ENCODE measurements at regions not wholly inside any gene's neighbourhood (a gene's known extent, or its start where the extent isn't known, plus 50 kb on each side); places are given as distances from the start of the nearest gene placed in this dataset.

DNA sequence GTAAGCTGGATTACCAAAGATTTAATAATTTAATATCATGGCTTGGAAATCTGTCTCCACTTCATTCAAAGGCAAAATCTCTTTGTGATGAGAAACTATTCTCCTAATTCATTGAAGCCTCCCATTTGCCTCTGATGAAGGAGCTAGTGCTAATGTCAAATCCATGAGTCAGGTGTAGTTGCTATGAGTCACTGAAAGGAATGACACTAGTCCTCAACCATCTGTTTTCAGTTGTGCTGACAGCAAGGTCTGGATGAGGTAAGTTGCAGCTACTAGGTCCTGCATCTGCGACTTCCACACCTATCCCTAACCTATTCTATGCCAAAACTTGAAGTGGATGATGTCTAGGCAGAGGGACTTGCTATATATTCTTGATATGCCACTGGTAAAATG is 324.0 kb upstream of the UBE2E3 start (continued):
- TF ChIP-seq SMC3 (IDR thresholded peaks at IDR 0.05; ENCODE audit: low read depth, low read length) (no peak), JUND (IDR thresholded peaks at IDR 0.05) (peak; percentile 78), MXI1 (IDR thresholded peaks at IDR 0.05; ENCODE audit: low read depth, low read length) (no peak), IRF3 (IDR thresholded peaks at IDR 0.05; ENCODE audit: low read depth, low read length) (no peak), RAD21 (IDR thresholded peaks at IDR 0.05; ENCODE audit: low read length) (no peak)

DNA sequence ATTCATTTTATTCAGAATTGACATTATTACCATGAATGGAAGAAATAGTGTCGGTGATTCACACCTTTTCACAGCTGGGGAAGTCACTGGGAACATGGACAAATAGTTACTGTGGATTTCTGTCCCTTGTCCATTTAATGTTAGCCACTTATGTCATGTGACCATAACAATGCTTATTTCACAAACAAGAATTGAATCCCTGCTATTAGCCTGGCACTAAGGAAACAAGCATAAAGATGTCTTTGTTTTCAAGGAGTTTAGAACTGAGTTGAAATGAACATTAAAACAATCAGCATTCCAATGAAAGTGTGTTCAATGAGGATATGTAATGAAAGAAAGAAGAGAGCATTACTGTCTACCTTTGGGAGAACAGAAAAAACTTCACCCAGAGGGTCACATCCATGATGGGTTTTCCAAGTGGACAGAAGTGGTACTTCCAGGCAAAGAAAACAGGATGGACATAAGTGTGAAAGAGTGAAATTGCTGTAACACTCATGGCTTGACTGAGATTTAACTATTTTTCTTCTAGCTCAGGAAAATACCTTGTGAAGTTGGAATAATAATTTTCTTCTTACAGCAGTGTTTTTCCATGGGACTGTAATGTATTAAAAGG is 324.5 kb upstream of the UBE2E3 start:
- no peak overlapping the region for H3K9ac ChIP-seq
- no peak overlapping the region for H3K4me3 ChIP-seq (ENCODE audit: low read depth in 2 of 2, low read length in 1 of 2)
- POLR2A ChIA-PET, result no interaction called here
- no peaks in the 10 kb centered on the region; a peak in 1 of 4 replicates for H3K4me1 ChIP-seq (ENCODE audit: control insufficient read depth in 1 of 2, insufficient read depth in 2 of 2, low read depth in 1 of 2, low read length in 1 of 2)
- no peak overlapping the region for H2AFZ ChIP-seq (ENCODE audit: low read depth)
- H3K27me3 ChIP-seq (ENCODE audit: insufficient read depth), result no peaks in the 10 kb centered on the region
- no peak for TF ChIP-seq RAD21 (IDR thresholded peaks at IDR 0.05; ENCODE audit: low read length)
- TF ChIP-seq, protein P1, sequence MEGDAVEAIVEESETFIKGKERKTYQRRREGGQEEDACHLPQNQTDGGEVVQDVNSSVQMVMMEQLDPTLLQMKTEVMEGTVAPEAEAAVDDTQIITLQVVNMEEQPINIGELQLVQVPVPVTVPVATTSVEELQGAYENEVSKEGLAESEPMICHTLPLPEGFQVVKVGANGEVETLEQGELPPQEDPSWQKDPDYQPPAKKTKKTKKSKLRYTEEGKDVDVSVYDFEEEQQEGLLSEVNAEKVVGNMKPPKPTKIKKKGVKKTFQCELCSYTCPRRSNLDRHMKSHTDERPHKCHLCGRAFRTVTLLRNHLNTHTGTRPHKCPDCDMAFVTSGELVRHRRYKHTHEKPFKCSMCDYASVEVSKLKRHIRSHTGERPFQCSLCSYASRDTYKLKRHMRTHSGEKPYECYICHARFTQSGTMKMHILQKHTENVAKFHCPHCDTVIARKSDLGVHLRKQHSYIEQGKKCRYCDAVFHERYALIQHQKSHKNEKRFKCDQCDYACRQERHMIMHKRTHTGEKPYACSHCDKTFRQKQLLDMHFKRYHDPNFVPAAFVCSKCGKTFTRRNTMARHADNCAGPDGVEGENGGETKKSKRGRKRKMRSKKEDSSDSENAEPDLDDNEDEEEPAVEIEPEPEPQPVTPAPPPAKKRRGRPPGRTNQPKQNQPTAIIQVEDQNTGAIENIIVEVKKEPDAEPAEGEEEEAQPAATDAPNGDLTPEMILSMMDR (IDR thresholded peaks at IDR 0.05), result peak; percentile 37
- H3K27ac ChIP-seq (ENCODE audit: low read depth in 2 of 2, low read length in 1 of 2), result no peak overlapping the region
- CTCF ChIA-PET, result interaction anchor here (1.4 kb wide), 1 partner anchor 39 kb away, joined by 3 read pairs; no protein-coding TSS in a partner anchor
- H3K4me2 ChIP-seq, result no peak overlapping the region
- WGBS (ENCODE audit: low lambda C conversion rate), result 95% methylated on average over 1 of the region's 1 CpG
- DNase-seq, result no peak
- no peaks in the 10 kb centered on the region for H3K36me3 ChIP-seq (replicated peaks in 1 of 2; ENCODE audit: control insufficient read depth in 1 of 2, insufficient read depth in 2 of 2, low read length in 1 of 2)
- no peaks in the 10 kb centered on the region for H4K20me1 ChIP-seq (ENCODE audit: insufficient read depth)
- no peaks in the 10 kb centered on the region for H3K79me2 ChIP-seq (ENCODE audit: insufficient read depth)
- no peaks in the 10 kb centered on the region for H3K9me2 ChIP-seq
- no peaks in the 10 kb centered on the region for H3K9me3 ChIP-seq
- peaks cover 4% of the 10 kb centered on the region for H3F3A ChIP-seq (replicated peaks; ENCODE audit: insufficient read depth)

DNA sequence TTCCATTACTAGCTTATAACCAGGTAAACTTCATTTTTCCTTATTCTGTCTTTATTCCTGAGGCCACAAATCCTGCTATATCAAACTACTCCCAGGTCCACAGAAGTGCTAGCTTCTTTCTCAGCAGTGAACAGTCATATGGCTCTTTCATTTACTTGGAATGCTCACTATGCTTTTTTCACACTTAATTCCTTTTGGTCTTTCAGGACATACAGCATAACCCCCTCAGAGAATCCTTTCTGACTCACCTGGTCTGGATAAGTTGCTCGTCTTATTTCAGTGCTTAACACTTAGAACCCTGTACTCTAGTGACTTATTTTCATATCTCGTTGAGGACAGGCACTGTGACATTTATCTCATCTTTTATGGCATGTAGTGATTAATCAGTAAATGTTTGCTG is 325.0 kb upstream of the UBE2E3 start:
- no peak overlapping the region for H3K4me3 ChIP-seq (ENCODE audit: low read depth in 2 of 2, low read length in 1 of 2)
- no peaks in the 10 kb centered on the region for H3K27me3 ChIP-seq (ENCODE audit: insufficient read depth)
- no peak for TF ChIP-seq MEF2A (IDR thresholded peaks at IDR 0.05; ENCODE audit: borderline replicate concordance, low read depth)
- ChIA-PET POLR2A (no interaction called here), CTCF (interaction anchor here (1.4 kb wide), 1 partner anchor 39 kb away, joined by 3 read pairs; no protein-coding TSS in a partner anchor)
- no peak overlapping the region for H2AFZ ChIP-seq (ENCODE audit: low read depth)
- 56% methylated on average over 2 of the region's 2 CpGs for WGBS (ENCODE audit: low lambda C conversion rate)
- H4K20me1 ChIP-seq (ENCODE audit: insufficient read depth), result no peaks in the 10 kb centered on the region
- H3K36me3 ChIP-seq (replicated peaks in 1 of 2; ENCODE audit: control insufficient read depth in 1 of 2, insufficient read depth in 2 of 2, low read length in 1 of 2), result no peaks in the 10 kb centered on the region
- H3K4me1 ChIP-seq (ENCODE audit: control insufficient read depth in 1 of 2, insufficient read depth in 2 of 2, low read depth in 1 of 2, low read length in 1 of 2), result no peaks in the 10 kb centered on the region
- no peak for DNase-seq
- H3K79me2 ChIP-seq (ENCODE audit: insufficient read depth), result no peaks in the 10 kb centered on the region
- H3K9me3 ChIP-seq, result no peaks in the 10 kb centered on the region
- H3K9me2 ChIP-seq, result no peaks in the 10 kb centered on the region
- H3K9ac ChIP-seq, result no peak overlapping the region
- H3K4me2 ChIP-seq, result no peak overlapping the region
- H3F3A ChIP-seq (replicated peaks; ENCODE audit: insufficient read depth), result peaks cover 4% of the 10 kb centered on the region
- no peak overlapping the region for H3K27ac ChIP-seq (ENCODE audit: low read depth in 2 of 2, low read length in 1 of 2)

Measured in SK-N-SH (cell line).